Activated CD4-positive, alpha-beta T cell treated with anti-CD3 and anti-CD28 coated beads for 24 hours (primary cell): ENCODE measurements at regions not wholly inside any gene's neighbourhood (a gene's known extent, or its start where the extent isn't known, plus 50 kb on each side); places are given as distances from the start of the nearest gene placed in this dataset.
"Not testable (repeated sequence)": the region's sequence is repeated elsewhere in the genome, so short reads cannot be mapped to it uniquely, and the experiment has no call there.

Source experiments
- DNase-seq, 2 donors: peaks; one replicate each; pipeline ENCODE4 v3.0.0-alpha.2; 2020; ENCODE audit warnings: low read depth in 2 of 2

DNA sequence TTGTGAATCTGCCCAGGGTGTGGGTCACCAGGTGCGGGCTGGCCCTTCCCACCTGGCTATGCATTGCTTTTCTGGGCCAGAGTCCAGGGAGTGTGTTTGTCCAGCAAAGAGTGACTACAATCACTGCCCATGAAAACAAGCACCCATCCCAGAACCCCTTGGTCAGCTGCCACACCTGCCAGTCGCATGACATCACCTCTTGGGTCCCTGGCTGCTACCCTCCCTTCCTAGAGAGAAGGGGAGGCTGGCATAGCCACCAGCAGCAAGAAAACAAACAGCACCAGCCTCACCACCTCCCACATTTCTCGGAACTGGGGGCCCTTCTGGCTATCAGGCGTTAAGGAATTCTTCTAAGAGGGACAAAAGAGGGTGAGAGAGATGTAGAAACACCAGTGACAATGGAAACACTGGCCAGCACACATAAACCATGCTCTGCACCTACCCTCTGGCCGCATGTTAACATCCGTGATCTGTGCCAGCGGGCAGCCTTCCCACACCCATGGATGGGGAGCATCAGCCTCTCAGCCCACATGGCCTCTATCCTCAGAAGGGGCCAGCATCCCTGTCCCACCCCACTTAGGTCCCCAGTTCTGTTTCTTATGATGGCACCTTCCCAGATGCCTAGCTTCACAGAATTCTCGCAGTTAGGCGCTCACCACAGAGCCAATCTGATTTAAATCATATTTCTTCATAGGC, 109.7 kb upstream of the GLI2 start:
- no peak for DNase-seq

- no peak for DNase-seq
Measured at GRCh38 chr2:120626566-120626965, 109.1 kb upstream of the GLI2 start.

DNA sequence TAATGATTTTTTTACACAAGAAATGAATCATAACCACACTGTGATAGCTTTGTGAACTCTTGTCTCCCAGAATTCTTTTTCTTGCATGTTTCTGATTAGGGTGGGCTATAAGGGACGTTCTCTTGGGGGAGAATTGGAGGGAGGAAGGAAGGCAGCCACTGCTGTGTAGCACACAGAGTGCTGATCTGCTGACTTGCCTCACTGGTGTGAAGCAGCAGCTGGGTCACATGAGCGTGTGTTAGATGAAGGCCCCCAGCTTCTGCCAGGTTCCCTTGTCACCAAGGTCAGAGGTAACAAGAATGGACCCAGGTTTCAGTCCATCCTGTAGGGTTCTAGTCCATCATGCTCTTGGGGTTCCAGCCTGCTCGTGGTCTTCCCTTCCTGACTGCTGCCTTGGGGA, 107.4 kb upstream of the GLI2 start:
- no peak for DNase-seq

GRCh38 chr2:120629241-120629895, 106.3 kb upstream of the GLI2 start:
- no peak for DNase-seq

DNA sequence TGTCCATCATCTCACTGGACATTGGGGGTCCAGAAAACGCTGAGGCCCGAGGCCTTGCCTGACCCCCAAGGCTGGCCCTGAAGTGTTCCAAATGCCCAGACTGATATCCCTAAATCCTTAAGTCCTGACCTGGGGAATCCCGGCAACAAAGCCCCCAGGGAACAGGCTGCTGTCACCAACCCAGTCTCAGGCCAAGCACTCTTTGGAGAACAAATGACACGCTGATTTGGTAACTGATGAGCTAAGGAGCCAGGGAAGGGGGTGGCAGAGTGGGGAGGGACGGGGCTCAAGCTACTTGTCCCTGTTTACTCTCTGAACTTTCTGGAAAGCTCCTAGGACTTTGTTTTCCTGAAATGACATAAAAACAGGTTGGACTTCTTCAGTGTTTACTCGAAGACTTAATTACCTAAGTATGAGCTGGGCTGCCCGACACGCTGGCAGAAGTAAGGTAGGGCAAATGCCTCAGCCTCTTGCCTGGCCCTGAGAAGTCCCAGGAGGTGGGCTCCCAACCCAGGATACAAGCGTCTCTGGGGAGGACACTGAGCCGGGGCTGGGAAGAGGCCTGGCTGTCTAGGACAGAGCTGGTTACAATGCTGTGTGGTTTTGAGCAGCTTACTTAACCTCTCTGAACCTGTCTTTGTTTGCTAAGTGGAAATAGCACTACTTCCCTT, 105.5 kb upstream of the GLI2 start:
- DNase-seq = no peak

GRCh38 chr2:120631236-120631635, 104.4 kb upstream of the GLI2 start:
- DNase-seq = no peak

DNA sequence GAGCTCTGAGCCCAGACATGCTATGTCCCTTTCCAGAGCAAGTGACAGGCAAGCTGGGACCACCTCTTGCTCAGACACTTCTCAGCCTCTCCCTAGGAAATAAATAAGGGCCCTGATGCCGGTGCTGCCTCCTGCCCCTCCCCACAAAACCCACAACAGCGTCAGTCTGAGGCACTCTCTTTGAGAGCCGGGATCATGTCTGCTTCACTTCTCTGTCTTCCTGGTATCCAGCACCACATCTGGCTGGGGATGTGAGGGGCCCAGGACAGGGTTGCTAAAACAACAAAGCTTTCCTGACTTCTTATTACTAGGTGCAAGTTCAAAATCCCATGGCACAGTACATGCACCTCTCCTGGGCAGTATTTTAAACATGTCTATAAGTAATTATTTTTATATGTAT, 103.9 kb upstream of the GLI2 start:
- DNase-seq = no peak

DNA sequence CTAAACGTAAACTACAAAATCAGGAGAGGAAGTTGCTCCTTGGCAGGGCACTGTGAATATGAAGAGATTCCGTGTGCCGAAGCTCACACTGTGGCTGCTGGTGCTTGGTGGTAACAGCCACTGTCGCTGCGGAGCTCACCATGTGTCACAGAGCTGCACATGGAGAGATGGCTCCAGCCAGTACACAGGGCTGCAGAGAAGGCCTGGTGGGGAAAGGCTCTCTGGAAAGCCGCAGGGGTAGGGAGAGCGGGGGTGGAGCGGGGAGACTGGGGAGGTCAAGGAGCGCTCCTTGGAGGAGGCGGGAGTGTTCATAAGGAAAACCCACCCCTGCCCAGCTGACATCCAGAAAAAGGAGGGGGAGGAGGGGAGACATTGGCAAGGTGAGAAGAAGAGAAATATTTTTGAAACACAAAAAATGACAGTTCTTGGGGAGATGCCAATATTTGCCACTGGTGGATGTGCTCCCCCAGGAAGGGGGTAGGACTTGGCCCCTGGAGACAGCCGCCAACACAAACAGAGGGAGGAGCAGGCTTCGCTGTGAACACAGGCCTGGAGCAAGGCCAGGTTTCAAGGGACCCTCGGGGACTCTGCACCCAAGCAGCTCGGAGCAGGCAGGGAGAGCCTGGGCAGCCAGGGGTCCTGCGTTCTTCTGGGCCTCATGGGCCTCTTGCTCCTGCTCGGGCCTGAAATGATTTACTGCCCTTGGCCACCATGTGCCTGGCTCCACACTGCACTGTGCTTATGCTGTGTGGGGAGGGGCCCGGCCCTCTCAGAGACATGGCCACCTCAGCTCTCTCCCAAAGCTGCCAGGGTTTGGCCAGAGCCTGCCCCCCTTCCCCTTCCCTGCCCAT, 102.6 kb upstream of the GLI2 start:
- DNase-seq = no peak

GRCh38 chr2:120634533-120634932, 101.1 kb upstream of the GLI2 start:
- no peak for DNase-seq

- no peak for DNase-seq
Measured at GRCh38 chr2:120635146-120635545, 100.5 kb upstream of the GLI2 start.

GRCh38 chr2:120637847-120638246, 97.8 kb upstream of the GLI2 start:
- no peak for DNase-seq

DNA sequence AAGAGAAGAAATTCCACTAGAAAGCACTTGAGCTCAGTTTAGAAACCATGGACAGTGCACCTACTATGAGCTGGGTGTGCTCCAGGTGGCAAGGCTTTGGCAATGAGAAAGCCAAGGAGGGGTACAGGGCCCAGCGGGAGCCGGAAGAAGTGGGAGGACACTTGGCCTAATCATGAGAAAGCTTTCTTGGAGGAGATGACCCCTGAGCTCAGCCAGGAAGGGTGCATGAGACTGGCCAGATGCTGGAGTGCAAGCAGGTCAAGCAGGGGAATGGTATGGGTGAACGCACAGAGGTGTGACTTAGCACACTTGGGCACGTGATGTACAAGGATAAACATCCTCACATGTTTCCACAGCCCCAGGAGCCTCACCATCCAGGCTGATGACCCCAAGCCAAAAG, 97.2 kb upstream of the GLI2 start:
- no peak for DNase-seq

DNA sequence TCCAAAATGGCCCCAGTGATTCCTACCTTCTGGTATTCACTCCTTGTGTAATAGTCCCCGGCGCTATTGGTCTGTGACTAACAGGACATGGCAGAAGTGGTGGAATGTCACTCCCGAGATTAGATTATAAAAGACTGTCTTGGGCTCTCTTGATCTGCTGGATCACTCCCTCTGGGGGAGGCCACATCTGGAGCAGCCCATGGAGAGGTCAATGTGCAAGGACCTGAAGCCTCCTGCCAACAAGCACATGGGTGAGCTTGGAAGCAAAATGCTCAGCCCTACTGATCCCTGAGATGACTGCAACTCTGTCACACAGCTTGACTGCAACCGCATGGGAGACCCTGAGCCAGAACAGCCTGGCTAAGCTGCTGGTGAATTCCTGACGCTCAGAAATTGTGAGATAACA, 94.3 kb upstream of the GLI2 start:
- no peak for DNase-seq

- no peak for DNase-seq
Measured at GRCh38 chr2:120642646-120643045, 93.0 kb upstream of the GLI2 start.

- no peak for DNase-seq
Measured at GRCh38 chr2:120646994-120647393, 88.7 kb upstream of the GLI2 start.

DNA sequence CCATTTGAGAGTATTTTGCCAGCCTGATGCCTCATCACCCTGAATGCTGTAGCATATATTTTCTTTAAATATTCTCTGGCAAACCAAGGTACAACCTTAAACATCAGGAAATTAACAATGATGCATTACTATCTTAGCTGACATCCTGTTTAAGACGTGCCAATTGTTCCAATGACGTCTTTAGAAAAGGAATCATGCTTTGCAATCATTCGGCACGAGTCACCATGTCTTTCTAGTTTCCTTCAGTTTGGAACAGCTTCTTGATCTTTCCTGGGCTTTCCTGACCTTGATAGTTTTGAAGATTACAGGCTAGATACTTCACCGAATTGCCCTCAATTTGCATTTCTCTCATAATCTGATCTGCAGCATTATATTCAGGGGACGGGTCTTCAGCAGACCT, 88.2 kb upstream of the GLI2 start:
- DNase-seq = no peak

DNA sequence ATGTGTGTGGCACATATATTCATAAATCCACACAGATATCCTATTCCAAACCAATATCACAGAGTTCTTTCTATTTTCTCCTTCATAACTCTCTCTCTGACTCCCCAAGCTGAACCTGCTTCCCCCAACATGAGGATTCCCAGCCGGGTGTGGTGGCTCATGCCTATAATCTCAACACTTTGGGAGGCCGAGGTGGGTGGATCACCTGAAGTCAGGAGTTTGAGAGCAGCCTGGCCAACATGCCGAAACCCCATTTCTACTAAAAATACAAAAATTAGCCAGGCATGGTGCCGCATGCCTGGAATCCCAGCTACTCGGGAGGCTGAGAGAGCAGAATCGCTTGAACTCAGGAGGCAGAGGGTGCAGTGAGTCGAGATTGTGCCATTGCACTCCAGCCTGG, 86.3 kb upstream of the GLI2 start:
- DNase-seq = not testable (repeated sequence)

DNA sequence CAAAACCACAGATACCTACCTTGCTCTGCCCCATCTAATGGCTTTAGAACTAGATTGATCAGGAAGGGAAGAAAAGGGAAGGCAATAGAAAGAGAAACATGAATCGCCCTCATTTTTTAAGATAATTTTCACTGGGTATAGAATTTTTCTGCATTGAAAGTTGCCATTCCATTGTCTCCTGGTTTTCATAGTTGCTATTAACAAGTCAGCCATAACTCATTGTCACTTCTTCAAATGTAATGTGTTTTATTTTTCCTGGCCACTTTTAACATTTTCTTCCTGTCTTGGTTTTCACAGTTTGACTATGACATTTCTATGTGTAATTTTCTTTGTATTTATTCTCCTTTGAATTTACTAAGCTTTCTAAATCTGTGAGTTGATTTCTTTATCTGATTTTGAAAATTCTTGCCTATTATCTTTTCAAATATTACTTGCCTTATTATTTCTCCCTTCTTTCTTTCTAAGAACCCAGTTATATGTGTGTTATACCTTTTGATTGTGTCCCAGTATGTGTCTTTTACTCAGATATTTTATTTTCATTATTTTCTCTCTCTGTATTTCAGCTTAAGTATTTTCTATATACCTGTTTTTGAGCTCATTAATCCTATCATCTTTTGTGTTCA, 85.5 kb upstream of the GLI2 start:
- DNase-seq = no peak

DNA sequence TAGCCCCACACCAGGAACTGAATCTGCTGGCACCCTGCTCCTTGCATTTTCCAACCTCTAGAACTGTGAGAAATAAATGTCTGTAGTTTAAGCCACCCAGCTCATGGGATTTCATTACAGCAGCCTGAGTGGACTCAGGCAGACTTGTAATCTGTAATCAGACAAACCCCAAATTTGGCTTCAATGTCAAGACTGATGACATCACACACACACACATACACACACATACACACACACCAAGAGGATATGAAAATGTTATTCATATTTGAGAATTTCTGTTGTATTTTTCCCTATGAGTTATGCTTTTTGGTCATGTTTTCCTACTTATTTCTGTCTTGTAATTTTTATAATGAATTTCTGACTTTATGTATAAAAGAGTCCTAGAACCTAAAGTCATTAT, 83.8 kb upstream of the GLI2 start:
- DNase-seq = no peak

GRCh38 chr2:120653046-120653445, 82.6 kb upstream of the GLI2 start:
- no peak for DNase-seq

GRCh38 chr2:120653871-120654270, 81.8 kb upstream of the GLI2 start:
- no peak for DNase-seq
